ENCODE measurements at regions not wholly inside any gene's neighbourhood (a gene's known extent, or its start where the extent isn't known, plus 50 kb on each side); places are given as distances from the start of the nearest gene placed in this dataset.
"Not testable (repeated sequence)": the region's sequence is repeated elsewhere in the genome, so short reads cannot be mapped to it uniquely, and the experiment has no call there.

GRCh38 chr4:117577686-117578311, 456.5 kb upstream of the NDST3 start:
- no peak for DNase-seq

GRCh38 chr4:117588771-117589170, 445.5 kb upstream of the NDST3 start:
- DNase-seq = no peak

DNA sequence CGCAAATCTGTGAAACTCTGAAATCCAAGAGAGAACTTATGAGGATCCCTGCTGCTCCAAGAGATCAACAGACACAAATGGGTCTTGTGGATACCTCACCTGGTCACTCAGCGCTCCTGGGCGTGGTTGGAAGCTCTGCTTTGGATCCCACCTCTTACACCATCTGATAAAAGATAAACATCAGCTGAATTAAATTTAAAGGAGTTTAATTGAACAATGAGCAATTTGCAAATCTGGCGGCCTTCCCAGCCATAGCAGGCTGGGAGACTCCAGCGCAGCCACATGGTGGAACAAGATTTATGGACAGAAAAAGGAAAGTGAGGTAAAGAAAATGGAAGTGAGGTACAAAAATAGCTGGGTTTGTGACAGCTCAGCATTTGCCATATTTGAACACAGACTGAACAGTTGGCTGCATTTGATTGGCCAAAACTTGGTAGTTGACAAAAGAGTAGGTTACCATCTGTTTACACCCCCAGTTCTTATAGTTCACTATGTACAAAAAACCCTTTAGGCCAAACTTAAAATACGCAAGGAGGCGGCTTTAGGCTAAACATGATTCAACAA, 437.3 kb upstream of the NDST3 start:
- no peak for DNase-seq

DNA sequence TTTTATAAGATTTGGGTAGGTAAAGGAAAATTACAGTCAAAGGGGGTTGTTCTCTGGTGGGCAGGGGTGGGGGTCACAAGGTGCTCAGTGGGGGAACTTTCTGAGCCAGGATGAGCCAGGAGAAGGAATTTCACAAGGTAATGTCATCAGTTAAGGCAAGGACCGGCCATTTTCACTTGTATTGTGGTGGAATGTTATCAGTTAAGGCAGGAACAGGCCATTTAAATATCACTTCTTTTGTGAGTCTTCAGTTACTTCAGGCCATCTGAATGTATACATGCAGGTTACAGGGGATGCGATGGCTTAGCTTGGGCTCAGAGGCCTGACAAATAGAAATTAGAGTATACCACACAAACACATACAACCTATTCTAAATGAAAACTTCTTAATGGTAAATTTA, 434.9 kb upstream of the NDST3 start:
- not testable (repeated sequence) for DNase-seq

- not testable (repeated sequence) for DNase-seq
Observed at GRCh38 chr4:117600936-117601335, 433.4 kb upstream of the NDST3 start.

DNA sequence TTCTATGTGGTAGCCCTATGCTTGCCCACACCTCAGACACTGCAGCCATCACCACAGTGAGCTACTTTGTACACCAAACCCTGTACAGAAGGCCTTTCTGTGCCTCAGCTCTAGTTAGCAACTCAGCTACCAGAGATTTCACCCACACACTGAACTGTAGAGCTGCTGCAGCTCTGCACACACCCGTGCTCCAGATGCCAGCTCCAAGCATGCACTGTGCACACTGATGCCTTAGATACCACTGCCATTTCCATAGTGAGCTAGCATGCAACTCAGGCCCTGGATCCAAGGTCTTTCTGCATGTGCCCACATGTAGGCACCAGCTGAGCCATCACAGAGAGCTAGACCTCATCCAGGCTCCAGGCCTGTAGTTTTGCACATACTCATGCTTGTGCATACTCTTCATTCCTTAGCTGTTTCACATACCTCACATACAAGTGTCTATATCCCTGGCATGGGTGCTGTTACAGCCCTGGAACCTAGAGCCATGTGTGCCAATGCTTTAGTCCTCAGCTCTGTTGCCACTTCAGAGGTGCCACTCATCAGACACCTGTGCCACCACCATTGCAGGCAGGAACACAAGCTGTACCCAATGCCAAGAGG, 423.5 kb upstream of the NDST3 start:
- no peak for DNase-seq

DNA sequence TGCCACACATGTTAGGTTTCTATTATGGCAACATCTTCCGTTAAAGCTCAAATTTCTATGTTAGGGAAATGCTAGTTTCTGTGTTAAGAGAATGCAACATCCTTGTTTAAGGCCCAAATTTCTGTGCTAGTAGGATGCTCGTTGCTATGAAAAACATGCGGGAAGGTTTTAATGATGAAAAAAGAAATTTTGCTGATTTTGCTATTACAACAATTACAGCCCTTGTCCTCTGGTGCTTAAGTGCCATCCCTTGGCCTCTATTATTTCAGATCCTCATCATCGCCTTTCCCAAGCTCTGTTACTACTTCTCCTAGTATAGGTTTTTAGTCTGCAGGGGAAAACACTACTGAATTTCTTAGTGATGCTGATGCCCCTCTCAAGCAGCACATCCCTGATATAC, 412.6 kb upstream of the NDST3 start:
- no peak for DNase-seq

- no peak for DNase-seq
Observed at GRCh38 chr4:117623326-117623725, 411.0 kb upstream of the NDST3 start.

- DNase-seq = no peak
Observed at GRCh38 chr4:117626664-117627063, 407.6 kb upstream of the NDST3 start.

- DNase-seq = no peak
Observed at GRCh38 chr4:117634716-117635115, 399.6 kb upstream of the NDST3 start.

DNA sequence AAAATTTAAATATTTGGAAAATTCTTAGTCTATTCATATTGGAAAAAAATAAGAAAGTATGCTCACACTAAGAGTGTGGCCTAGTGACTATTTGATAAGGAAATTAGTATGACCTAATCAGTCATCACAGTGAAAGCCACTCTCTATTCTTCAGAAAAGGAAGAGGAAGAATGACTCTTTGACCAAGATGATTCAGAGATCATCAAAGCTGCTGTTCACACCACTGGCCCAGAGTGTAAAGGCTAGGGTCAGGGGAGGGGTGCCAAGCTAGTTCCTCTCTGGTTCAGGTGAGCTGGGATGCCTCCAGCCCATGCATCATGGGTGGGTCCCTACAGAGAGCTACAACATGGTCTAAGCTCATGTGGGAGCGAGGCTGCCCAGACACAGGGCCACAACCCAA, 396.9 kb upstream of the NDST3 start:
- DNase-seq = no peak

DNA sequence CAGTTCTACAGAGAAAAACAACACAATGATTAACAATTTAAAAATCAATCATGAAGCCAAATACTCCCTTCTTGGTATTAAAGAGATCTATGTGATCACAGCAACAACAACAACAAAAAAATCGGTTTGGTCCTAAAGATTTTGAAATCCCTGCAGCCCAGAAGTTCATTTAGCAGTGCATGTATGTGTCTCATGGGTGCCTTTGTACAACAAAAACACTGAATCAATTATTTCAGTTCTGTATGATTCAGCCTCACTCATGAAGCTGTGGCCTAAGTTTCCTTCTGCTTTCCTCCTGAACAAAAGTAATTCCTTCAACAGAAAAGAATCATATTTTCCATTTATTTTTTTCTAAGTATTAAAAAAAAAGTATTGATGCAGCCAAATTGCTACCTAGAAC, 393.4 kb upstream of the NDST3 start:
- no peak for DNase-seq

- no peak for DNase-seq
Observed at GRCh38 chr4:117641519-117641918, 392.8 kb upstream of the NDST3 start.

DNA sequence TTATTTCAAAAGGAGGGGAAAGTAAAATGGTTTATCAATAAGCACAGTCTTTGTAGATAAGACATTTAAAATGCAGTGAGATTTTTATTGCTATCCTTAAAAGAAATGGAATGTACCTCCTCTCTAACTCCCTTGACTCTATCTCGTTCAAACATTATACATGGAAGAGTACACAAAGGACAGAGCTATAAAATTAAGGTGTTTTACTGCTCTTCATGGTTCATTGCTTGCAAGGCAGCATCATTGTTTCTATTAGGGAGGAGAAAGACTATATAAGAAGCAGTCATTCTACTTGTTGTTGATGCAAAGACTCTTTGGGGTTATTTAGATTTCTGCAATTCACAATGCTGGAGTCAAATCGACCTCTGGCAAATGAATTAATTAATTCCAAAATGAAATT, 380.2 kb upstream of the NDST3 start:
- no peak for DNase-seq

- no peak for DNase-seq
Observed at GRCh38 chr4:117660668-117661067, 373.6 kb upstream of the NDST3 start.

GRCh38 chr4:117661091-117662072, 372.9 kb upstream of the NDST3 start:
- DNase-seq = no peak

- DNase-seq = no peak
Observed at GRCh38 chr4:117664706-117665444, 369.4 kb upstream of the NDST3 start.

DNA sequence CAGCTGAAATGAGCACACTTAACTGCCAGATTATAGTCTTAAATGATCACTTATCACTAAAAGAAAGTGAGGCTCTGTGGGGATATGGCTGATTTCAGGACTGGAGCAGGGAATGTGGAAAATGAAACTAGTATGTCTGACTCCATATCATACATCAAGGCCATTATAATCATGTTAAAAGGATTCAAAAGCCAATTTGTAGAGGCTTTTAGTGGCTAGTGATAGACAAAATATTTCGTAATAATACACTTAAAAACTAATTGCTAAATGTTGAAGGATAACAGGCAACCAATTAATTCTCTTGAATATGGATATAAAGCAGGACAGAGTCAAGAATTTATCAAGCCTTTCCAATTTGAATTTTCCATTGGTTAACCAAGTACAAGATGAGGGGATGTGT, 358.1 kb upstream of the NDST3 start:
- no peak for DNase-seq

- no peak for DNase-seq
Observed at GRCh38 chr4:117678861-117679260, 355.4 kb upstream of the NDST3 start.

- DNase-seq = no peak
Observed at GRCh38 chr4:117691572-117692351, 342.5 kb upstream of the NDST3 start.

GRCh38 chr4:117692538-117692937, 341.7 kb upstream of the NDST3 start:
- DNase-seq = no peak

DNA sequence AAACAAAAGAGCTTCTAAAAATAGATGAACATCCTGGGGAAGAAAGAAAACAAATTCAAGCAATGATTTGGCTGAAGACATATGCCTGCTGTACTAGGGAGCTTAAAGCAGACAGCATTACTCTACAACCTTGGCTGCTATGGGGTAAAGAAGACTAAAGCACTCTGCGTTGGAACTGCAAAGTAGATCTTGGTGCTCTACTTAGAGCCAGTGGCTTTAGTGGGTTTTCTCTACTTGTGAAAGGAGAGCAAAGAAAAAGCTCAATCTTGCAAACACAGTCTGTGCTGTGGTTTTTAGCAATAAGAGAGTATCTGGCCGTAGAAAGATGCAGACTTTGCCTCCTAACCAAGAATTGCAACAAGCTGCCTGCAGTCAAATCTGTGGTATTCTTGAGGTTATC, 334.7 kb upstream of the NDST3 start:
- DNase-seq = no peak
